SK-N-SH (cell line): ENCODE measurements at regions not wholly inside any gene's neighbourhood (a gene's known extent, or its start where the extent isn't known, plus 50 kb on each side); places are given as distances from the start of the nearest gene placed in this dataset.

Source experiments
- CTCF ChIA-PET: fragments of 300-600, 350-600 bp; formaldehyde crosslinking; extraction: SDS; loops from one replicate; lab custom pipeline; 2021; lab: Yijun Ruan, JAX
- POLR2A ChIA-PET: fragments of 350-600 bp; sonication (Branson Sonifier 250); formaldehyde crosslinking; extraction: SDS; loops from one replicate; lab custom pipeline; 2020; ENCODE audit warnings: antibody characterized with exemption, inconsistent platforms; lab: Yijun Ruan, JAX
- DNase-seq: peaks from one replicate; pipeline ENCODE4 v3.0.0; 2012
- H2AFZ ChIP-seq: fragments of 200-600 bp; sonication (generic); 2 replicates; pipeline ENCODE4 v1.8.1; 2016; ENCODE audit warnings: antibody characterized with exemption, mild to moderate bottlenecking, low read depth
- H3F3A ChIP-seq: fragments of 200-600 bp; sonication (generic); replicated peaks from 2 replicates; pipeline ENCODE3; 2016; ENCODE audit warnings: antibody characterized with exemption, mild to moderate bottlenecking; ENCODE audit not compliant: insufficient read depth
- H3K27ac ChIP-seq, 2 experiments: fragments of 200-500 bp in 1 of 2; fragments of 200-600 bp in 1 of 2; sonication (Bioruptor generic) in 1 of 2; sonication (generic), shearing (Covaris generic) in 1 of 2; 2 replicates each; pipeline versions ENCODE4 v1.5.1 to v1.6.1; 2014 to 2016; ENCODE audit warnings: low read depth in 2 of 2, inconsistent platforms in 1 of 2, low read length in 1 of 2, mild to moderate bottlenecking in 1 of 2, mixed read lengths in 1 of 2
- H3K27me3 ChIP-seq: fragments of 200-600 bp; sonication (generic), shearing (Covaris generic); 2 replicates; pipeline ENCODE4 v1.6.1; 2016; ENCODE audit warnings: mixed run types; ENCODE audit not compliant: insufficient read depth
- H3K36me3 ChIP-seq, 2 experiments: fragments of 200-500 bp in 1 of 2; fragments of 200-600 bp in 1 of 2; sonication (Bioruptor generic) in 1 of 2; sonication (generic) in 1 of 2; replicated peaks in 1 of 2; 2 replicates each; pipeline versions ENCODE3 to v1.5.1; 2014 to 2016; ENCODE audit warnings: low read length in 1 of 2, mild to moderate bottlenecking in 1 of 2; ENCODE audit not compliant: insufficient read depth in 2 of 2, control insufficient read depth in 1 of 2
- H3K4me1 ChIP-seq, 2 experiments: fragments of 200-500 bp in 1 of 2; fragments of 200-600 bp in 1 of 2; sonication (Bioruptor generic) in 1 of 2; sonication (generic), shearing (Covaris generic) in 1 of 2; 2 replicates each; pipeline versions ENCODE4 v1.5.1 to v1.6.1; 2014 to 2016; ENCODE audit warnings: low read depth in 1 of 2, low read length in 1 of 2, mixed run types in 1 of 2; ENCODE audit not compliant: insufficient read depth in 2 of 2, control insufficient read depth in 1 of 2
- H3K4me2 ChIP-seq: fragments of 200-600 bp; sonication (generic), shearing (Covaris generic); 2 replicates; pipeline ENCODE4 v1.6.1; 2017; ENCODE audit warnings: mixed run types
- H3K4me3 ChIP-seq, 2 experiments: fragments of 200-500 bp in 1 of 2; fragments of 200-600 bp in 1 of 2; sonication (Bioruptor generic) in 1 of 2; sonication (generic), shearing (Covaris generic) in 1 of 2; 2 replicates each; pipeline versions ENCODE4 v1.5.1 to v1.8.1; 2014 to 2016; ENCODE audit warnings: low read depth in 2 of 2, inconsistent platforms in 1 of 2, low read length in 1 of 2, mild to moderate bottlenecking in 1 of 2, mixed read lengths in 1 of 2, moderate library complexity in 1 of 2
- H3K79me2 ChIP-seq: fragments of 200-600 bp; sonication (generic); 2 replicates; pipeline ENCODE4 v1.8.1; 2017; ENCODE audit warnings: mild to moderate bottlenecking; ENCODE audit not compliant: insufficient read depth
- H3K9ac ChIP-seq: fragments of 200-600 bp; sonication (generic); 2 replicates; pipeline ENCODE4 v1.6.1; 2017; ENCODE audit warnings: mixed run types
- H3K9me2 ChIP-seq: fragments of 200-600 bp; sonication (generic); 2 replicates; pipeline ENCODE4 v1.6.1; 2017; ENCODE audit warnings: mixed run types
- H3K9me3 ChIP-seq: fragments of 200-600 bp; sonication (generic); 2 replicates; pipeline ENCODE4 v1.6.1; 2017; ENCODE audit warnings: mixed run types, mild to moderate bottlenecking, moderate library complexity
- H4K20me1 ChIP-seq: fragments of 200-600 bp; sonication (generic); 2 replicates; pipeline ENCODE4 v1.6.1; 2017; ENCODE audit warnings: mild to moderate bottlenecking, mixed run types; ENCODE audit not compliant: insufficient read depth
- ELF1 ChIP-seq: IDR thresholded peaks from 2 replicates; pipeline ENCODE4 v1.4.0; 2012
- FOSL2 ChIP-seq: IDR thresholded peaks from 2 replicates; pipeline ENCODE4 v1.4.0; 2012; ENCODE audit warnings: low read depth, mild to moderate bottlenecking, moderate library complexity, borderline replicate concordance
- GATA2 ChIP-seq: sonication (generic); formaldehyde crosslinking; IDR thresholded peaks from 2 replicates; pipeline ENCODE4 v1.5.0; 2020; ENCODE audit warnings: mild to moderate bottlenecking, missing genetic modification reagents
- JUND ChIP-seq: IDR thresholded peaks from 2 replicates; pipeline ENCODE4 v1.4.0; 2012
- NFIC ChIP-seq: IDR thresholded peaks from 2 replicates; pipeline ENCODE4 v1.4.0; 2012; ENCODE audit warnings: borderline replicate concordance
- NRF1 ChIP-seq: IDR thresholded peaks from 2 replicates; pipeline ENCODE4 v1.6.1; 2012; ENCODE audit warnings: low read depth, mild to moderate bottlenecking, low read length
- SMC3 ChIP-seq: IDR thresholded peaks from 2 replicates; pipeline ENCODE4 v1.6.1; 2012; ENCODE audit warnings: low read depth, low read length, improper control_type of control experiment
- TAF1 ChIP-seq: IDR thresholded peaks from 2 replicates; pipeline ENCODE4 v1.6.1; 2012; ENCODE audit warnings: low read depth, mild to moderate bottlenecking, low read length, moderate library complexity, borderline replicate concordance
- TEAD4 ChIP-seq: IDR thresholded peaks from 2 replicates; pipeline ENCODE4 v1.4.0; 2012; ENCODE audit warnings: mild to moderate bottlenecking, borderline replicate concordance; ENCODE audit not compliant: insufficient read depth
- WGBS: methylation state at CpG from one replicate; pipeline ENCODE4 v1.1.6; 2017; ENCODE audit warnings: low lambda C conversion rate; 5-methylcytosine and 5-hydroxymethylcytosine counted together
- TF ChIP-seq, protein P1 (sequence below): IDR thresholded peaks from 2 replicates; pipeline ENCODE4; 2012
- TF ChIP-seq, protein P2 (sequence below): IDR thresholded peaks from 2 replicates; pipeline ENCODE4 v1.4.0; 2012; ENCODE audit warnings: low read depth, borderline replicate concordance
- TF ChIP-seq, protein P3 (sequence below): fragments of 200-600 bp; sonication (generic); IDR thresholded peaks from 2 replicates; pipeline ENCODE4 v1.6.1; 2017; ENCODE audit warnings: antibody characterized with exemption, mild to moderate bottlenecking, moderate library complexity

DNA sequence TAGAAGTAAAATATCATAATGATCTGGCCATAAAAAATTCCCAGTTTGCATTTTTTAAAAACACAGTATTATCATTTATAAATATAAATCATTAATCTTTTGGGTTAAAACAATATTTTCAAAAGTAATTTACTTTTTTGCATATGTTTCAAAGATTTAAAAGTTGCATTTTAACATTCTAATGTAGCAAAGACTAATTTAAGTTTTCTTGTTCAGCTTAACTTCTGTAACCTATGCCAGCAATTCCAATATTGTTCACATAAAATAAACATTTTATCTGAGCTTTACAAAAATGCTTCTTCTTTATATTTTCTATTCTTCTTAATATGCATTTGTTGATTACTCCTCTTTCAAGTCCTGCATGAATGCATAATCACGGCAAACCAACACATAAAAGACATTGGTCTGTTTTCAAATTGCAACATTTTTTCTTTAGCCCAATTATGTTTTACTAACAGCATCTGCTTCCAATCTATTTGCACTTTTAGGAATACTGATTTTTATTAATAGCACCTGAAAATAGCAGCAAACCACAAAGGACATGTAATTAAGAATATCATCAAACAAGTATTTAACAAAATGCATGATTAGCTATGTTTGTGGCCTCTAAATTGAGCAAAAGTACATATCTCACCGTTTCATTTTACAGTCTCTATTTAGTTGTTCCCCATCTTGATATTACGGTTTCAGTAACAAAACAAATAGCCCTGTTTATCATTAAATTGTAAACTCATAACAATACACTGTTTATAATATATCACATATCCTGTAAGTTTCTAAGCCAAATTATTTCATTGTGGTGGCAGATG, 286.9 kb upstream of the NFE2L3 start:
- WGBS, result under 1% methylated on average over 3 of the region's 3 CpGs
- Histone ChIP-seq H3K9ac (no peak overlapping the region), H3K4me3 (no peak overlapping the region), H3K4me2 (no peak overlapping the region), H4K20me1 (0 out of 2 replicates have a peak, but pooled peaks cover 4% of the 10 kb centered on the region), H3F3A (peaks cover 17% of the 10 kb centered on the region), H3K9me2 (no peaks in the 10 kb centered on the region), H3K9me3 (no peaks in the 10 kb centered on the region), H2AFZ (no peak overlapping the region), H3K79me2 (no peaks in the 10 kb centered on the region), H3K4me1 (peaks cover 0 to 5% of the 10 kb centered on the region in 2 experiments; a peak in 2 of 4 replicates), H3K36me3 (no peaks in the 10 kb centered on the region), H3K27me3 (peaks cover 49% of the 10 kb centered on the region), H3K27ac (no peak overlapping the region)
- DNase-seq, result no peak
- ChIA-PET POLR2A (no interaction called here), CTCF (interaction anchor here (0.9 to 3.1 kb wide), 11 partner anchors 9 to 803 kb away, joined by 3 to 13 read pairs (median 4); no protein-coding TSS in a partner anchor)
- TF ChIP-seq NRF1, result no peak
- no peak for TF ChIP-seq JUND
- TF ChIP-seq, protein P1, sequence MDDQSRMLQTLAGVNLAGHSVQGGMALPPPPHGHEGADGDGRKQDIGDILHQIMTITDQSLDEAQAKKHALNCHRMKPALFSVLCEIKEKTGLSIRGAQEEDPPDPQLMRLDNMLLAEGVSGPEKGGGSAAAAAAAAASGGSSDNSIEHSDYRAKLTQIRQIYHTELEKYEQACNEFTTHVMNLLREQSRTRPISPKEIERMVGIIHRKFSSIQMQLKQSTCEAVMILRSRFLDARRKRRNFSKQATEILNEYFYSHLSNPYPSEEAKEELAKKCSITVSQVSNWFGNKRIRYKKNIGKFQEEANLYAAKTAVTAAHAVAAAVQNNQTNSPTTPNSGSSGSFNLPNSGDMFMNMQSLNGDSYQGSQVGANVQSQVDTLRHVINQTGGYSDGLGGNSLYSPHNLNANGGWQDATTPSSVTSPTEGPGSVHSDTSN, result no peak
- TF ChIP-seq TAF1, result no peak
- TF ChIP-seq NFIC, result no peak
- TF ChIP-seq, protein P2, sequence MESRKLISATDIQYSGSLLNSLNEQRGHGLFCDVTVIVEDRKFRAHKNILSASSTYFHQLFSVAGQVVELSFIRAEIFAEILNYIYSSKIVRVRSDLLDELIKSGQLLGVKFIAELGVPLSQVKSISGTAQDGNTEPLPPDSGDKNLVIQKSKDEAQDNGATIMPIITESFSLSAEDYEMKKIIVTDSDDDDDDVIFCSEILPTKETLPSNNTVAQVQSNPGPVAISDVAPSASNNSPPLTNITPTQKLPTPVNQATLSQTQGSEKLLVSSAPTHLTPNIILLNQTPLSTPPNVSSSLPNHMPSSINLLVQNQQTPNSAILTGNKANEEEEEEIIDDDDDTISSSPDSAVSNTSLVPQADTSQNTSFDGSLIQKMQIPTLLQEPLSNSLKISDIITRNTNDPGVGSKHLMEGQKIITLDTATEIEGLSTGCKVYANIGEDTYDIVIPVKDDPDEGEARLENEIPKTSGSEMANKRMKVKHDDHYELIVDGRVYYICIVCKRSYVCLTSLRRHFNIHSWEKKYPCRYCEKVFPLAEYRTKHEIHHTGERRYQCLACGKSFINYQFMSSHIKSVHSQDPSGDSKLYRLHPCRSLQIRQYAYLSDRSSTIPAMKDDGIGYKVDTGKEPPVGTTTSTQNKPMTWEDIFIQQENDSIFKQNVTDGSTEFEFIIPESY, result no peak
- TF ChIP-seq, protein P3, sequence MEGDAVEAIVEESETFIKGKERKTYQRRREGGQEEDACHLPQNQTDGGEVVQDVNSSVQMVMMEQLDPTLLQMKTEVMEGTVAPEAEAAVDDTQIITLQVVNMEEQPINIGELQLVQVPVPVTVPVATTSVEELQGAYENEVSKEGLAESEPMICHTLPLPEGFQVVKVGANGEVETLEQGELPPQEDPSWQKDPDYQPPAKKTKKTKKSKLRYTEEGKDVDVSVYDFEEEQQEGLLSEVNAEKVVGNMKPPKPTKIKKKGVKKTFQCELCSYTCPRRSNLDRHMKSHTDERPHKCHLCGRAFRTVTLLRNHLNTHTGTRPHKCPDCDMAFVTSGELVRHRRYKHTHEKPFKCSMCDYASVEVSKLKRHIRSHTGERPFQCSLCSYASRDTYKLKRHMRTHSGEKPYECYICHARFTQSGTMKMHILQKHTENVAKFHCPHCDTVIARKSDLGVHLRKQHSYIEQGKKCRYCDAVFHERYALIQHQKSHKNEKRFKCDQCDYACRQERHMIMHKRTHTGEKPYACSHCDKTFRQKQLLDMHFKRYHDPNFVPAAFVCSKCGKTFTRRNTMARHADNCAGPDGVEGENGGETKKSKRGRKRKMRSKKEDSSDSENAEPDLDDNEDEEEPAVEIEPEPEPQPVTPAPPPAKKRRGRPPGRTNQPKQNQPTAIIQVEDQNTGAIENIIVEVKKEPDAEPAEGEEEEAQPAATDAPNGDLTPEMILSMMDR, result no peak

DNA sequence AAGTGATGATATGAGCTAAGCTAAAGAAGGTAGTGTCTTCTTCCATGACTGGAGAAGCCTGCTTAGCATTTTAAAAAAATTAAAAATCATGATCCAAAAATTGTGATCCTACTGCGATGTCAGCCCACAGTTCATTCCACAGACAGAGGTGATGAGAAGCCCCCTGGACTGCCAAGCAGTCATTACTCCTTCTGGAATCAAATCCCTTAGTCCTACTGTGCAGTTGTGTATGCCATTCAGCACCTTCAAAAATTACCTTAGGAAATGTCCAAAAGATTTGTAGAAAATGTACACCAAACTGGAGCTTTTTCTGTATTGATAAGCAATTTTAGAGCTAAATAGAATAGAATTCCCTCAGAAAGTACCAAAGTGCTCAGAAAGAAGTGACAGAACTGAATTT, 283.5 kb upstream of the NFE2L3 start:
- H3K36me3 ChIP-seq, result no peaks in the 10 kb centered on the region
- H2AFZ ChIP-seq, result no peak overlapping the region
- H3K9me3 ChIP-seq, result no peaks in the 10 kb centered on the region
- no peak for TF ChIP-seq SMC3
- no peak for TF ChIP-seq FOSL2
- TF ChIP-seq TEAD4, result no peak
- no peak for TF ChIP-seq GATA2 (CRISPR knock-in tag)
- TF ChIP-seq, protein P1, result no peak
- TF ChIP-seq ELF1, result no peak
- no peak for TF ChIP-seq JUND
- no peaks in the 10 kb centered on the region for H4K20me1 ChIP-seq
- no peak overlapping the region for H3K27ac ChIP-seq
- H3K79me2 ChIP-seq, result no peaks in the 10 kb centered on the region
- ChIA-PET POLR2A (no interaction called here), CTCF (interaction anchor here (1.1 to 1.9 kb wide), 6 partner anchors 14 to 497 kb away, joined by 3 to 9 read pairs (median 4); no protein-coding TSS in a partner anchor)
- WGBS, result 73% methylated on average over 1 of the region's 1 CpG
- no peak for DNase-seq
- no peaks in the 10 kb centered on the region for H3K9me2 ChIP-seq
- no peak overlapping the region for H3K4me3 ChIP-seq
- H3K4me2 ChIP-seq, result no peak overlapping the region
- no peak overlapping the region for H3K9ac ChIP-seq
- peaks cover 49% of the 10 kb centered on the region for H3K27me3 ChIP-seq
- no peaks in the 10 kb centered on the region for H3F3A ChIP-seq
- H3K4me1 ChIP-seq, result peaks cover 0 to 2% of the 10 kb centered on the region in 2 experiments; a peak in 1 of 4 replicates
